ENCODE measurements at regions not wholly inside any gene's neighbourhood (a gene's known extent, or its start where the extent isn't known, plus 50 kb on each side); places are given as distances from the start of the nearest gene placed in this dataset.
"Not testable (repeated sequence)": the region's sequence is repeated elsewhere in the genome, so short reads cannot be mapped to it uniquely, and the experiment has no call there.

- ATAC-seq = no peak
These were observed 622.9 kb downstream of the MATN1 start for GRCh38 chr1:30100524-30100862.

DNA sequence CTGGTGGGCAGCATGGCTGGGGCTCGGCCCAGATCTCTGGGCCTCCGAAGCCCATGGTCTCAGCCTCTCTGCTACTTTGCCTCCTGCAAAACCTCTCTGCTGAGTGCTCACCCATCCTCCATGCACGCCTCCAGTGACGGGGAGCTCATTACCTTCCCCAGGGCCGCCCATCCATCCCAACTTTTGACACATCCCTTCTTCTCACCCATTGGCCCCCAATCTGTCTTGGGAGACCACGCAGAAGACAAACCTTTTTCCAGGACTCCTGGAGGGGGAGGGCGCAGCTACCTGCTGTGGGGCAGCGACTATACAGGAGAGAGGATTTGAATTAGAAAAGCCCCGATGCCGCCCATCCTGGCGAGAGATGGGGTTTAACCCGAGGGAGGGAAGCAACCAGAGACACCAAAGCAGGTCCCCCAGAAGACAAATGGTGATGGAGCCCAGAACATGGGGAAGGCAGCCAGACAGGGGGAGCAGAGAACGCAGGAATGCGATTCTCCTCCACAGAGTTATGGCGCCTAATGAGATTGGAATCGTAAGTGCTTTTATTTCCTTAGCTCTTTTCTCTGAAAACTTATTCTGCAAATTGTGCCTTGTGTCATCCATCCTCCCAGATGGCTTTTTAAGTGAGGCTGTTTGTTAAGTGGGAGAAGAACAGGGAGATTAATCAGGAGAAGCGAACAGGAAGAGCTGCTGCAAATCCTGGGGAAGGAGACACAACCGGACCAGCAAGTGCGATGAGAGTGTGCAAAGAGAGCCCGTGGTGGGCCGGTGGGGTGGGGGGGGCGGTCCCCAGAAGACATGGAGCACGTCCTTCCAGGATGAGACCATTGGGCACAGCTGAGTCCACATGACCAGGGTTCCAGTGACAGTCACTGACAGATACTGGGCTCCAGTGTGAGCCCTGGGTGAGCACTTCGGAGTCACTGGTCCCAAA, 623.5 kb downstream of the MATN1 start:
- no peak for ATAC-seq
- TF ChIP-seq PPARA (CRISPR knock-in tag; IDR thresholded peaks at IDR 0.05; ENCODE audit: borderline replicate concordance) = no peak
- TF ChIP-seq ISL1 (CRISPR knock-in tag; IDR thresholded peaks at IDR 0.05) = 0 out of 2 replicates have a peak, but pooled peaks have one; percentile 16

More at GRCh38 chr1:30100524-30100862, 622.9 kb downstream of the MATN1 start:
- TF ChIP-seq ARNTL (CRISPR knock-in tag; IDR thresholded peaks at IDR 0.05; ENCODE audit: borderline replicate concordance, low read depth) (no peak), ZFP3 (CRISPR knock-in tag; IDR thresholded peaks at IDR 0.05) (no peak), ZNF565 (CRISPR knock-in tag; conservative IDR thresholded peaks at IDR 0.05; ENCODE audit: low read depth) (no peak), ZC3H10 (CRISPR knock-in tag; IDR thresholded peaks at IDR 0.05) (no peak), CSDC2 (CRISPR knock-in tag; IDR thresholded peaks at IDR 0.05) (no peak), CREB5 (CRISPR knock-in tag; IDR thresholded peaks at IDR 0.05; ENCODE audit: low read depth) (no peak), PATZ1 (CRISPR knock-in tag; IDR thresholded peaks at IDR 0.05; ENCODE audit: borderline replicate concordance) (no peak), PPARA (CRISPR knock-in tag; IDR thresholded peaks at IDR 0.05; ENCODE audit: borderline replicate concordance) (no peak), OSR1 (CRISPR knock-in tag; IDR thresholded peaks at IDR 0.05) (no peak), ZNF70 (CRISPR knock-in tag; IDR thresholded peaks at IDR 0.05) (no peak), ZNF8 (CRISPR knock-in tag; IDR thresholded peaks at IDR 0.05) (no peak)
- TF ChIP-seq, protein P1, sequence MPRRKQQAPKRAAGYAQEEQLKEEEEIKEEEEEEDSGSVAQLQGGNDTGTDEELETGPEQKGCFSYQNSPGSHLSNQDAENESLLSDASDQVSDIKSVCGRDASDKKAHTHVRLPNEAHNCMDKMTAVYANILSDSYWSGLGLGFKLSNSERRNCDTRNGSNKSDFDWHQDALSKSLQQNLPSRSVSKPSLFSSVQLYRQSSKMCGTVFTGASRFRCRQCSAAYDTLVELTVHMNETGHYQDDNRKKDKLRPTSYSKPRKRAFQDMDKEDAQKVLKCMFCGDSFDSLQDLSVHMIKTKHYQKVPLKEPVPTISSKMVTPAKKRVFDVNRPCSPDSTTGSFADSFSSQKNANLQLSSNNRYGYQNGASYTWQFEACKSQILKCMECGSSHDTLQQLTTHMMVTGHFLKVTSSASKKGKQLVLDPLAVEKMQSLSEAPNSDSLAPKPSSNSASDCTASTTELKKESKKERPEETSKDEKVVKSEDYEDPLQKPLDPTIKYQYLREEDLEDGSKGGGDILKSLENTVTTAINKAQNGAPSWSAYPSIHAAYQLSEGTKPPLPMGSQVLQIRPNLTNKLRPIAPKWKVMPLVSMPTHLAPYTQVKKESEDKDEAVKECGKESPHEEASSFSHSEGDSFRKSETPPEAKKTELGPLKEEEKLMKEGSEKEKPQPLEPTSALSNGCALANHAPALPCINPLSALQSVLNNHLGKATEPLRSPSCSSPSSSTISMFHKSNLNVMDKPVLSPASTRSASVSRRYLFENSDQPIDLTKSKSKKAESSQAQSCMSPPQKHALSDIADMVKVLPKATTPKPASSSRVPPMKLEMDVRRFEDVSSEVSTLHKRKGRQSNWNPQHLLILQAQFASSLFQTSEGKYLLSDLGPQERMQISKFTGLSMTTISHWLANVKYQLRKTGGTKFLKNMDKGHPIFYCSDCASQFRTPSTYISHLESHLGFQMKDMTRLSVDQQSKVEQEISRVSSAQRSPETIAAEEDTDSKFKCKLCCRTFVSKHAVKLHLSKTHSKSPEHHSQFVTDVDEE (CRISPR knock-in tag; IDR thresholded peaks at IDR 0.05) = no peak

DNA sequence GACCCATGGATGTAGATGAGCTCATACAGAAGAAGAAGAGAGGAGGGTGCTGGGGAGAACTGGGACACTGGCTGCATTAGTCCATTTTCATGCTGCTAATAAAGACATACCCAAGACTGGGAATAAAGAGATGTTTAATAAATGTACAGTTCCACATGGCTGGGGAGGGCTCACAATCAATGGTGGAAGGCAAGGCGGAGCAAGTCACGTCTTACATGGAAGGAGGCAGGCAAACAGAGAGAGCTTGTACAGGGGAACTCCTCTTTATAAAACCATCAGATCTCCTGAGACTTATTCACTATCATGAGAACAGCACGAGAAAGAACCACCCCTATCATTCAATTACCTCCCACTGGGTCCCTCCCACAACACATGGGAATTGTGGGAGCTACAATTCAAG, 625.5 kb downstream of the MATN1 start:
- not testable (repeated sequence) for ATAC-seq

DNA sequence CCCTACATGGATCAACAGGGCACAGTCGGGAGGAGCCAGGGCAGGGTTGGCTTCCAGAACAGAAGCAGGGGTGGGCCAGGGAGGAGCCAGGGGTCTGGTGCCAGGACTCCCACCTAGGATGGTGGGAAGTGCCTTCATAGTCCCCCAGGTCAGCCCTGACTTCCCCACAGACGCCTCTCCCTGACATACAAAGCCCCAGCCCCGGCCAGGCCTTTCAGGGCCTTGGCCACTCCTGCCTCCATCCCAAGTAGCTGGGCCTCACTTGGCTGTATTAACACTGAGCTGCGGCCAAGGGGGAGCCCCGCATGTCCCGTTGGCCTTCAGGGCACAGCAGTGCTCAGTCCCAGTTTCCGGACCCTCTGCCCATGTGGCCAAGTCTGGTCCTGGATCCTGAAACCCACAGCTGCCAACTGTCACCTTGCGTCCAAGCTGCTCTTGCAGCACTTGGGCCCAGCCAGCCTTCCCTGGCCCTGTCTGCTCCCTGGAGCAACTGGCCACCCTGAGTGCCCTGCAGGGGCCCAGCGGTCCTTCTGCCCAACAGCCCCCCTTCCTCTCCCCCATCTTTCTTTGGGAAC, 627.8 kb downstream of the MATN1 start:
- no peak for TF ChIP-seq RARB (CRISPR knock-in tag; IDR thresholded peaks at IDR 0.05)

DNA sequence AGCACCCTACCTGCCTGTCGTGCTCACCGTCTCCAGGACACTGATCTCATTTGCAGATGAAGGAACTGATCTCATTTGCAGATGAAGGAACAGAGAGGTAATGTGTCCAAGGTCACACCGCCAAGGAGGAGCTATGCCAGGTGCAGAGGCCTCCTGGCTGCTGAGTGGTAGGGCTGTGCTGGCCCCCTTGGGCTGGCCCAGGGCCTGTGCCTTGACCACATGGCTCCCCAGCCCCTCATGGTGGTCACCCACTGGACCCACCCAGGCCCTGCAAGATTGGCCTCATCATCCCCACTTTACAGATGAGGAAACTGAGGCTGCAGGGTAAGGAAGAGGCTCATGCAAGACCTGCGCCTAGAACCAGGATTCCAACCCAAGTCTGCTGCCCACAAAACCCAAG, 628.3 kb downstream of the MATN1 start:
- no peak for ATAC-seq
- TF ChIP-seq SNAI2 (CRISPR knock-in tag; IDR thresholded peaks at IDR 0.05) = no peak
- TF ChIP-seq CSDC2 (CRISPR knock-in tag; IDR thresholded peaks at IDR 0.05) = no peak
- TF ChIP-seq ZFP30 (CRISPR knock-in tag; IDR thresholded peaks at IDR 0.05) = no peak
- no peak for TF ChIP-seq PATZ1 (CRISPR knock-in tag; IDR thresholded peaks at IDR 0.05; ENCODE audit: borderline replicate concordance)

More for the DNA sequence above, 627.8 kb downstream of the MATN1 start:
- ATAC-seq = no peak
